H54 (cell line): ENCODE measurements at regions not wholly inside any gene's neighbourhood (a gene's known extent, or its start where the extent isn't known, plus 50 kb on each side); places are given as distances from the start of the nearest gene placed in this dataset.

ENCODE experiments used
- DNase-seq: peaks from one replicate; pipeline ENCODE4 v3.0.0; 2011; ENCODE audit warnings: low spot score, mixed read lengths; ENCODE audit not compliant: insufficient read length
- FAIRE-seq: peaks from 3 replicates; lab custom pipeline; 2011; peaks lifted over from hg19 to GRCh38; lab: Jason Lieb, UNC
- POLR2A ChIP-seq: IDR thresholded peaks from 2 replicates; pipeline ENCODE4 v1.6.1; 2011; ENCODE audit warnings: low read depth, mild to moderate bottlenecking, low read length

DNA sequence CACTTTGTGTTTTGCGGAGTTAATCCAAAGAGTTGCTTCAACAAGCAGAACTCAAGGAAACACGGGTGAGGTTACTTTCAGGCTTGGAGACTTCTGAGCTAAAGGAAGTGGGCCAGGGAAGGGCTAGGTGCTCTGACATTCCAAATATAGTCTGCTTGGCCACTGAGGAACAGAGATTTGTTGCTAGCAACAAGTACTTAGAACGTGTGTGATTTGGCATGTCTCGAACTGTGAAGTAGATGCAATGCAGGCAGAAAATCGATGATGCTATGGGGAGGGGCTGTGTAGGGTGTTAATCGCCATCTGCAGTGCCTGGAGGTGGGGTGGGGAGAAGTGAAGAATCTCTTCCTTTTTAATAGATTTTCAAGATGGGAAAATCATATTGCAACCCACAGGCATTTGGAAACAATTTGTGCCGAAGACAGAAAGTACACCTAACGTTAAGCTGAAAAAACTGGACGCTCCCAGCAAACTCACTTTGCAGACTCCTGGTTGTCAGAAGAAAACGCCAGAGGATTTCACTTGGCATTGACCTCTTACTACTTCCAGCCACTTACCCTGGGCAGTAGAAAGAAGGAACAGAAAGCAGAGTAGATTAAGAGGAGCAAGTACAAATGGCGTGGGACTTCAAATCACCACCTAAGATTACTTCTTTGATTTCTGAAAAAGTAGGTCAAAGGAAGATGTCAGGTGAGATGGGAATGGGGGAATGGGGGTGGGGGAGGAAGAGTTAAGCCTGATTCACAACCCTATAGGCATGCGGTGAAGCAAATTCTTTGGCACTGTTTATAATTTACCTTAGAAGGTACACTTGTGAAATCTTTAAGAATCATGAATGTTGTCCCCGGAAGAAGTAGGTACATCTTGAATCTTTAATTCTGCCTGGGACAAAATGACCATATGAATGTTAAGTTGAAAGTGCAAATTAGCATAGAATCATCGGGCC lies 314.1 kb downstream of the CD83 start:
- FAIRE-seq, result no peak
- no peak for DNase-seq
- TF ChIP-seq POLR2A, result no peak

GRCh38 chr6:14434916-14435690 lies 317.5 kb downstream of the CD83 start:
- no peak for FAIRE-seq
- DNase-seq, result no peak
- TF ChIP-seq POLR2A, result no peak

- FAIRE-seq, result no peak
- no peak for TF ChIP-seq POLR2A
Measured at GRCh38 chr6:14436592-14437132, 319.1 kb downstream of the CD83 start.

DNA sequence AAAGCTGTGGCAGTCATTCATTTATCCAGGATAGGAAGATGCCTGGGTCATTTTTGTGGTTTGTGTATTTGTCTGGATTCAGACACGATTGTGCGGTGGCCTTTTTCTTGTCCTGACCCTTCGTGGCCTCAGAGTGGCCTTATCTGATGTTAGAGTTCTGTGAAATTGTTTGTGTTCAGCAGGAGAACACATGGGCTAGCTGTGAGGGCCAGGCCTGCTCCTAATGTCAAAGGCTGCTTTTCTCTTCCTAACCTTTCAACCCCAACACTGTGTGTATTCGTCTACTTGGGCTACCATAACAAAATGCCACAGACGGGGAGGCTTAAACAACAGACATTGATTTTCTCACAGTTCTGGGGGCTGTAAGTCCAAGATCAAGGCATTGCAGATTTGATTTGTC lies 321.8 kb downstream of the CD83 start:
- no peak for DNase-seq
- FAIRE-seq, result no peak
- no peak for TF ChIP-seq POLR2A

More at GRCh38 chr6:14436592-14437132, 319.1 kb downstream of the CD83 start:
- DNase-seq, result no peak

DNA sequence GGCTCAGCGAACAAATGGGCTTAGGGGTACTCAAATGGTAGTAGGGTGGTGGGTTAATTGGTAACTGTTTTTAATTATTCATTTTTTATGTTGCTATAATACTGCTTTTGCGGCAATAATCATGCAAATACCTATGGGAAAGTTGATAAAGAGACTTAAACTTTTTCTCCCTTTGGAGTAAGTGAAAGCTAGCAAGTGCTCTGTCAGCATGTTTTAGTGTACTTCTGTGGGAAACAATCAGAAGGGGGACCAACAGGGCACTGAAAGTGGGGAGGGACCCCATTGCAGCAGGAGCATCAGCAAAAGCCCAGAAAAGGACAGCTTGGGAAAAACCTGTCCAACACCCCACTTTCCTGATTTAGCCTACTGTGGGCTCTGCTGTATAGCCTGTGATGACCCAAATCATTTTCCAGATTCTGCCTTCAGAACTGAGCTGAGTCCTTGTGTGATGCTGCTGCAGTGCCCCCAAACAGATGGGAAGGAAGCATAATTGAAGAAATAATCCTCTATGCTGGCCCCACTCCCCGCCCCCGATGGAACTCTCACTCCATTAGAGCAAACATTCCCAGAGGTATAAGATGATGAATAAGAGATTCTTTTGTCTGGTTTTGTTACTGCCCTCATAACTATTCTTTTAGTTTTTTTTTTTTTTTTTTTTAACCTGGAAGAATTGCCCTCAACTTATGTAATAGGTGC lies 322.8 kb downstream of the CD83 start:
- no peak for TF ChIP-seq POLR2A
- no peak for FAIRE-seq
- no peak for DNase-seq

DNA sequence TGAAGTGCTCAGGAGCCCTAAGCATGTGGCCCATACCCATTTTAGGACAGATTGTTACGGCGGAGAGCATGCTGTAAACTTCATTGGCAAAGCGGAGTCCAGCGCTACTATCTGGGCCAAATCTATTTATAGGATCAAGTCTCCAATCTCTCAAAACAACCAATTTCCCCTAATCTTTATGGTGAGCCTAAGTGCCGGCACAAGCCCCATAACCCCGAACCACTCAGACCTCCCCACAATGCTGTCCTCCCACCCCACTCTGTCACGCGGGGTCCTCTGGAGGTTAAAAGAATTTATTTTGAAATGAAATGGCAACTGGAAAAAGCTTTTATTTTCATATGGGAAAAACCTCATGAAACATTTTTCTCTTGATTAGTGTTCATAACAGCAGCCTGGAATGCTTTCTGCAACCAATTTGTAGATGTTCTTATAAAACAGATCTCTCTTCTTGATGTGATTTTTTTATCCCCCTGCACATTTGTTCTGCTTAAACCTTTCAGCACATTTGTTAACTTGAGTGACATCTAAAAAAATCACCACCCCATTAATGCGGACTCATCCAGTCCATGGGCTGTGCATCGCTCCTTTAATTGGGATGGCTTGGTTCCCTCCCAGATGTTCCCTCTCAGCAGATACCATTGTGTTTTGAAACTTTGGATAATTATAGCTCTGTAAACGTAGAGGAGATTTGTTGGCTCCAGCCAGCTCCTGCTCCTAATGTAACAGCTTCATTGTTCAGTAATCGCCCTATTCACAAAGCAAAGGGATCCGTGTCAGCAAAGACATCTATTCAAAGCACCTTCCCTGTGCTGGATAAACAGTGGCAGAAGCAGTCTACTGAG lies 323.6 kb downstream of the CD83 start:
- no peak for DNase-seq
- no peak for TF ChIP-seq POLR2A
- FAIRE-seq, result no peak

- DNase-seq (no peak), FAIRE-seq (no peak)
Measured at GRCh38 chr6:14442242-14442641, 324.7 kb downstream of the CD83 start.

GRCh38 chr6:14443629-14444268 lies 326.2 kb downstream of the CD83 start:
- DNase-seq (no peak), FAIRE-seq (no peak)
- no peak for TF ChIP-seq POLR2A

More at GRCh38 chr6:14442242-14442641, 324.7 kb downstream of the CD83 start:
- no peak for TF ChIP-seq POLR2A

- no peak for TF ChIP-seq POLR2A
- DNase-seq (no peak), FAIRE-seq (no peak)
Measured at GRCh38 chr6:14444295-14444972, 326.9 kb downstream of the CD83 start.

DNA sequence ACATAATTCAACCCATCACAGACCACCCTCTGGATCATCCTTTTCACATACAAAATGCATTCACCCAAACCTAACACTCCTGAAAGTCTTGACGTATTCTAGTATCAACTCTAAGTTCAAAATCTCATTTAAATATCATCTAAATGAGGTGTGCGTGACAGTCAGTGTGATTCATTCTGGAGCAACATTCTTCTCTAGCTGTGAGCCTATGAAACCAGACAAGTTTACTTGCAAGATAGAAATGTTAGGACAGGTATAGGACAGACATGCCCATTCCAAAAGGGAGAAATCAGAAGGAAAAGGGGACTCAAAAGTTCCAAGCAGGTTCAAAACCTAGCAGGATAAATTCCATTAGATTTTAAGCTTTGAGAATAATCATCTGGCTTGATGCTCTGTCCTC lies 329.7 kb downstream of the CD83 start:
- no peak for TF ChIP-seq POLR2A
- DNase-seq (no peak), FAIRE-seq (no peak)

- DNase-seq, result no peak
- TF ChIP-seq POLR2A, result no peak
Measured at GRCh38 chr6:14448246-14448645, 330.7 kb downstream of the CD83 start.

GRCh38 chr6:14450133-14450504 lies 332.5 kb downstream of the CD83 start:
- no peak for DNase-seq
- no peak for FAIRE-seq
- TF ChIP-seq POLR2A, result no peak

More at GRCh38 chr6:14448246-14448645, 330.7 kb downstream of the CD83 start:
- FAIRE-seq, result no peak
